ENCODE measurements at regions not wholly inside any gene's neighbourhood (a gene's known extent, or its start where the extent isn't known, plus 50 kb on each side); places are given as distances from the start of the nearest gene placed in this dataset.

- H3K4me1 ChIP-seq (ENCODE audit: control insufficient read depth, extremely low read depth, insufficient read depth, low read length) = no peaks in the 10 kb centered on the region
- no peaks in the 10 kb centered on the region for H3K27me3 ChIP-seq (ENCODE audit: control insufficient read depth in 2 of 2, insufficient read depth in 2 of 2, low read length in 2 of 2)
- ChIA-PET POLR2A (no interaction called here), CTCF (interaction anchor here (0.6 to 1.8 kb wide), 30 partner anchors 10 to 1081 kb away, joined by 3 to 44 read pairs (median 4); partner anchors contain the start of genes ADAM23 and FAM237A)
- TF ChIP-seq EZH2 (IDR thresholded peaks at IDR 0.05; ENCODE audit: borderline replicate concordance, low read depth, low read length, severe bottlenecking) (no peak), MYC (IDR thresholded peaks at IDR 0.05; ENCODE audit: low read depth, low read length) (no peak), CTCF (IDR thresholded peaks at IDR 0.05; ENCODE audit: extremely low read depth in 1 of 2, insufficient read depth in 1 of 2, low read depth in 1 of 2, low read length in 2 of 2) (peak; percentile 67 to 72), MAX (IDR thresholded peaks at IDR 0.05; ENCODE audit: insufficient read depth, insufficient read length) (no peak)
- no peak overlapping the region for H2AFZ ChIP-seq (ENCODE audit: low read depth, low read length)
- no peak overlapping the region for H3K9ac ChIP-seq (replicated peaks; ENCODE audit: extremely low read depth, insufficient read depth, low read length)
- H3K27ac ChIP-seq (ENCODE audit: insufficient read depth, low read depth, low read length) = no peak overlapping the region
- peak; percentile 81 for DNase-seq (ENCODE audit: low read depth, low spot score)
- FAIRE-seq = peak; percentile 68
- dilution Hi-C loops (cut with MboI; ENCODE audit: extremely low pct_ligation_motif_present, low sequenced_read_pairs) = no loop called here
- BruUV-seq (replicated peaks) = no TSS peak
- no peaks in the 10 kb centered on the region for H3K36me3 ChIP-seq (ENCODE audit: control insufficient read depth in 2 of 2, extremely low read depth in 1 of 2, insufficient read depth in 2 of 2, low read length in 2 of 2)
- H3K9me1 ChIP-seq (replicated peaks; ENCODE audit: control insufficient read depth, extremely low read depth, insufficient read depth, low read length) = no peaks in the 10 kb centered on the region
- H3K4me3 ChIP-seq (replicated peaks in 1 of 3; ENCODE audit: insufficient read depth in 1 of 3, low read depth in 1 of 3, low read length in 3 of 3) = no peak overlapping the region
- H3K4me2 ChIP-seq (ENCODE audit: insufficient read depth, low read length) = no peak overlapping the region
- H4K20me1 ChIP-seq (replicated peaks; ENCODE audit: control insufficient read depth, extremely low read depth, insufficient read depth, low read length) = no peaks in the 10 kb centered on the region
- intact Hi-C loops (cut with micrococcal nuclease) = loop anchor here (1.0 to 5.0 kb wide), 7 partner anchors 32 to 389 kb away; partner anchors contain the start of genes ADAM23, FASTKD2 and MDH1B
- H3K9me3 ChIP-seq (replicated peaks; ENCODE audit: control insufficient read depth, insufficient read depth, low read length) = no peaks in the 10 kb centered on the region
- H3K79me2 ChIP-seq (ENCODE audit: control insufficient read depth, insufficient read depth, low read length) = no peaks in the 10 kb centered on the region
Measured at GRCh38 chr2:206392118-206392517, 51.2 kb upstream of the ADAM23 start.

All from endothelial cell of umbilical vein (primary cell).